Ovary (tissue), 3 donors: ENCODE measurements at regions not wholly inside any gene's neighbourhood (a gene's known extent, or its start where the extent isn't known, plus 50 kb on each side); places are given as distances from the start of the nearest gene placed in this dataset.

Source experiments
- EP300 ChIP-seq: sonication (generic); formaldehyde crosslinking; IDR thresholded peaks from one replicate; pipeline ENCODE4 v1.6.1; 2017; ENCODE audit warnings: antibody characterized with exemption
- POLR2A ChIP-seq: fragments of 450-650 bp; IDR thresholded peaks from one replicate; pipeline ENCODE4 v1.6.1; 2017; ENCODE audit warnings: antibody characterized with exemption, mild to moderate bottlenecking, moderate library complexity
- TF ChIP-seq, protein P1 (sequence below), 3 donors: fragments of 450-650 bp in 2 of 3; fragments of 200-600 bp in 1 of 3; IDR thresholded peaks; one replicate each; pipeline versions ENCODE4 v1.5.1 to v1.8.0; 2016 to 2022; ENCODE audit warnings: antibody characterized with exemption in 3 of 3, mild to moderate bottlenecking in 1 of 3
- donor health status: DM: no; HTN: no; CAD: no.

DNA sequence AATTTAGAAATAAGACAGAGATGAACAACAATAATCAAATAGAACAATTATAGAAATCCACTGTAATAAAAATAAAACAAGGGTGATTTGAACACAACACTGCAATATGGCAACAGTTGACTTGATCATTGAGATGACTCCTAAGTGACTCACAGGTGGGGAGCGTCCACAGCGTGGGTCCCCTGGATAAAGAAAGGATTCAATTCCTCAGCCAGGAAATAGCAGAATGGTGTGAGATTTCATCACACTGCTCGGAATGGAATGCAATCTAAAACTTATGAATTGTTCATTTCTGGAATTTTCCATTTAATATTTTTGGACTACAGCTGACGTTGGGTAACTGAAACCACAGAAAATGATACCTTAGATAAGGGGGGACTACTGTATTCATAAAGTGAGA lies 82.0 kb downstream of the CNTN3 start:
- TF ChIP-seq, protein P1, sequence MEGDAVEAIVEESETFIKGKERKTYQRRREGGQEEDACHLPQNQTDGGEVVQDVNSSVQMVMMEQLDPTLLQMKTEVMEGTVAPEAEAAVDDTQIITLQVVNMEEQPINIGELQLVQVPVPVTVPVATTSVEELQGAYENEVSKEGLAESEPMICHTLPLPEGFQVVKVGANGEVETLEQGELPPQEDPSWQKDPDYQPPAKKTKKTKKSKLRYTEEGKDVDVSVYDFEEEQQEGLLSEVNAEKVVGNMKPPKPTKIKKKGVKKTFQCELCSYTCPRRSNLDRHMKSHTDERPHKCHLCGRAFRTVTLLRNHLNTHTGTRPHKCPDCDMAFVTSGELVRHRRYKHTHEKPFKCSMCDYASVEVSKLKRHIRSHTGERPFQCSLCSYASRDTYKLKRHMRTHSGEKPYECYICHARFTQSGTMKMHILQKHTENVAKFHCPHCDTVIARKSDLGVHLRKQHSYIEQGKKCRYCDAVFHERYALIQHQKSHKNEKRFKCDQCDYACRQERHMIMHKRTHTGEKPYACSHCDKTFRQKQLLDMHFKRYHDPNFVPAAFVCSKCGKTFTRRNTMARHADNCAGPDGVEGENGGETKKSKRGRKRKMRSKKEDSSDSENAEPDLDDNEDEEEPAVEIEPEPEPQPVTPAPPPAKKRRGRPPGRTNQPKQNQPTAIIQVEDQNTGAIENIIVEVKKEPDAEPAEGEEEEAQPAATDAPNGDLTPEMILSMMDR (IDR thresholded peaks at IDR 0.05): no peak
- TF ChIP-seq POLR2A: no peak
- no peak for TF ChIP-seq EP300
